ENCODE measurements at regions not wholly inside any gene's neighbourhood (a gene's known extent, or its start where the extent isn't known, plus 50 kb on each side); places are given as distances from the start of the nearest gene placed in this dataset.
"Not testable (repeated sequence)": the region's sequence is repeated elsewhere in the genome, so short reads cannot be mapped to it uniquely, and the experiment has no call there.

DNA sequence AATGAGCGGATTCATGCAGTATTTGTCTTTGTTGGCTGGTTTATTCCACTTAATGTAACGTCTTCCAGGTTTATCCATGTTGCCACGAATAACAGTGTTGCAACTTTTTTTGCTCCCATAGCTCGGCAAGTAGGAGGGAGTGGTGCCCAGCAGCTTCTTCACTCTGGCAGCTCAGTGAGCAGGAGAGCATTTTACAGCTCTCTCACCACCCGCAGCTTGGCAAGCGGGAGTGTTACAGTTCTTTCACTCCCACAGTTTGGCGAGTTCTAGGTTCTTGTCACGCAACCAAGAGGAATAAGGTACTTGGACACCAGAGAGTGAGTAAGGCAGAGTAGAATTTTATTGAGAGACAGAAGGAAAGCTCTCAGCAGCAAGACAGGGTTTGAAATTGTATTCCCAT is 935.2 kb downstream of the TBL1XR1 start:
- H3K4me1 ChIP-seq: no peaks in the 10 kb centered on the region
- ATAC-seq: no peak
- FAIRE-seq: no peak
- H3K9me3 ChIP-seq: no peaks in the 10 kb centered on the region
- DNase-seq: no peak
- 74 to 85% methylated on average over 8 of the region's 8 CpGs for WGBS, 2 donors
- H3K27me3 ChIP-seq: no peaks in the 10 kb centered on the region
- H3K4me3 ChIP-seq: no peak overlapping the region
- TF ChIP-seq, protein P1, sequence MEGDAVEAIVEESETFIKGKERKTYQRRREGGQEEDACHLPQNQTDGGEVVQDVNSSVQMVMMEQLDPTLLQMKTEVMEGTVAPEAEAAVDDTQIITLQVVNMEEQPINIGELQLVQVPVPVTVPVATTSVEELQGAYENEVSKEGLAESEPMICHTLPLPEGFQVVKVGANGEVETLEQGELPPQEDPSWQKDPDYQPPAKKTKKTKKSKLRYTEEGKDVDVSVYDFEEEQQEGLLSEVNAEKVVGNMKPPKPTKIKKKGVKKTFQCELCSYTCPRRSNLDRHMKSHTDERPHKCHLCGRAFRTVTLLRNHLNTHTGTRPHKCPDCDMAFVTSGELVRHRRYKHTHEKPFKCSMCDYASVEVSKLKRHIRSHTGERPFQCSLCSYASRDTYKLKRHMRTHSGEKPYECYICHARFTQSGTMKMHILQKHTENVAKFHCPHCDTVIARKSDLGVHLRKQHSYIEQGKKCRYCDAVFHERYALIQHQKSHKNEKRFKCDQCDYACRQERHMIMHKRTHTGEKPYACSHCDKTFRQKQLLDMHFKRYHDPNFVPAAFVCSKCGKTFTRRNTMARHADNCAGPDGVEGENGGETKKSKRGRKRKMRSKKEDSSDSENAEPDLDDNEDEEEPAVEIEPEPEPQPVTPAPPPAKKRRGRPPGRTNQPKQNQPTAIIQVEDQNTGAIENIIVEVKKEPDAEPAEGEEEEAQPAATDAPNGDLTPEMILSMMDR (IDR thresholded peaks at IDR 0.05): no peak
- no peaks in the 10 kb centered on the region for H3K36me3 ChIP-seq
- H3K27ac ChIP-seq: no peak overlapping the region
- intact Hi-C loops (cut with DNase I): no loop called here

DNA sequence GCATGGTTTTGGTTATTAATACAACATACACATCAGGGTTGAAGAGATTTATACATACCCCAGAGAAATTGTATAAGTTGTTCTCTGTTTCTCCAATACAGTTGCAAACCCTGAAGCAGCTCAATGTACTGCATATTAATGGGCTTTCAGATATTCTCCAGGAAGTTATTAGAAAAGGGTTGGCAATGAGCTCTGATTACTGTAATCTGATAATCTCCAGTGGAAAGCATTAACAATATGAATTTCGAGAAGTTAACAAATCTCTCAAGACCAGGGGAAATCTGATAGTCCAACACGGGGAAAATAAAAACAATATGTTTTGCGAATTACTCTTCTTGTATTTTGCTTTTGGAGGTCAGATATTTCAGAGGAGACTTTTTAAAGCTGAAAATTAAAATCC is 950.1 kb downstream of the TBL1XR1 start:
- intact Hi-C loops (cut with DNase I): no loop called here
- 61 to 81% methylated on average over 3 of the region's 3 CpGs for WGBS, 2 donors
- H3K9me3 ChIP-seq: no peaks in the 10 kb centered on the region
- no peaks in the 10 kb centered on the region for H3K4me1 ChIP-seq
- TF ChIP-seq, protein P1 (IDR thresholded peaks at IDR 0.05): no peak
- no peak overlapping the region for H3K4me3 ChIP-seq
- ATAC-seq: no peak
- no peak for DNase-seq
- no peak overlapping the region for H3K27ac ChIP-seq
- no peaks in the 10 kb centered on the region for H3K36me3 ChIP-seq
- FAIRE-seq: no peak
- no peaks in the 10 kb centered on the region for H3K27me3 ChIP-seq

DNA sequence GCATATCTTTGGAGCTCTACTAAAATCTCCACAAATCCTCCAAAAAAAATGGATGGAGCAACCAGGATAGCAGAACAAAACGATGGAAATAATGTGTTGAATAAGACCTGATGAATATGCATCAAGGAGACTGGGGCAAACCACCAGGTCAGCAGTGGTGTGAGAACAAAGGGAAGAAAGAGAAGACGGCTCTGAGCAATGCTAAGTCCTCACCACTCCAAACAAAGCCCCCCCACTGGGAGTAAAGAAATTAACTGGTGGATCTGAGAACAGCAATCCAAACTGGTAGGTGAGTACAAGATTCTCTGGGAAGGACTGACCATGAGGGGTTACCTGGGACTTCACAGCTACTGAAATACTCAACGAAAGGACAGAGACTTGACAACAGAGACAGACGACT is 977.3 kb downstream of the TBL1XR1 start:
- H3K4me1 ChIP-seq: no peaks in the 10 kb centered on the region
- no peak overlapping the region for H3K4me3 ChIP-seq
- H3K36me3 ChIP-seq: no peaks in the 10 kb centered on the region
- no peaks in the 10 kb centered on the region for H3K27me3 ChIP-seq
- no peak for DNase-seq
- H3K27ac ChIP-seq: no peak overlapping the region
- H3K9me3 ChIP-seq: no peaks in the 10 kb centered on the region
- intact Hi-C loops (cut with DNase I): no loop called here
- TF ChIP-seq, protein P1 (IDR thresholded peaks at IDR 0.05): no peak
- 46 to 63% methylated on average over 4 of the region's 4 CpGs for WGBS, 2 donors
- no peak for FAIRE-seq
- no peak for ATAC-seq

DNA sequence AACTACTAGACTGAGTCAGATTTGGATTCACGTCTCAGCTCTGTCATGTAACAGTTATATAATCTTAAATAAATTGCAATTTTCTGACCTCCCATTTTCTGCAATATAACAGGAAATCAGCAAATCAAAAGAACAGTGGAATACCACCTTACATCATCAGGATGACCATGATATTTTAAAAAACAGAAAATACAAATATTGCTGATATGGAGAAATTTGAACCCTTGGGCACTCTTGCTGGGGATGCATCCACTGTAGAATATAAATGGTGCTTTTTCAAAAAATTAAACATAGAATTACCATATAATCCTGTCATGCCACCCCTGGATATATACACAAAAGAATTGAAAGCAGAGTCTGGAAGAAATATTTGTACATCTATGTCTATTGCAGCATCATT is 982.5 kb downstream of the TBL1XR1 start:
- intact Hi-C loops (cut with DNase I): no loop called here
- DNase-seq (no peak), ATAC-seq (no peak), FAIRE-seq (no peak)
- WGBS, 2 donors: 61 to 75% methylated on average over 1 of the region's 1 CpG
- Histone ChIP-seq H3K27me3 (no peaks in the 10 kb centered on the region), H3K36me3 (no peaks in the 10 kb centered on the region), H3K27ac (no peak overlapping the region), H3K4me3 (no peak overlapping the region), H3K4me1 (no peaks in the 10 kb centered on the region), H3K9me3 (no peaks in the 10 kb centered on the region)
- TF ChIP-seq, protein P1 (IDR thresholded peaks at IDR 0.05): no peak

DNA sequence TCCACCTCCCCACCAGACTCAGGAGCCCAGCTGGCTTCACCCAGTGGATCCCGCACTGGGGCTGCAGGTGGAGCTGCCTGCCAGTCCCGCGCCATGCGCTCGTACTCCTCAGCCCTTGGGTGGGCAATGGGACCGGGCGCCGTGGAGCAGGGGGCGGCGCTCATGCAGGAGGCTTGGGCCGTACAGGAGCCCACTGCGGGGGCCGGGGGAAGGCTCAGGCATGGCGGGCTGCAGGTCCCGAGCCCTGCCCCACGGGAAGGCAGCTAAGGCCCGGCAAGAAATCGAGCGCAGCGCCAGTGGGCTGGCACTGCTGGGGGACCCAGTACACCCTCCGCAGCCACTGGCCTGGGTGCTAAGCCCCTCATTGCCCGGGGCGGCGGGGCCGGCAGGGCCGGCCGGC is 984.0 kb downstream of the TBL1XR1 start:
- ATAC-seq; FAIRE-seq; H3K36me3 ChIP-seq; H3K4me1 ChIP-seq; H3K9me3 ChIP-seq; H3K27ac ChIP-seq; H3K27me3 ChIP-seq; H3K4me3 ChIP-seq; intact Hi-C loops (cut with DNase I): not testable (repeated sequence)
- DNase-seq: peak in 3 of 6 donors; percentile 13 to 57 (median 44)
- 90 to 97% methylated on average over 17 to 27 of the region's 27 CpGs for WGBS, 2 donors

DNA sequence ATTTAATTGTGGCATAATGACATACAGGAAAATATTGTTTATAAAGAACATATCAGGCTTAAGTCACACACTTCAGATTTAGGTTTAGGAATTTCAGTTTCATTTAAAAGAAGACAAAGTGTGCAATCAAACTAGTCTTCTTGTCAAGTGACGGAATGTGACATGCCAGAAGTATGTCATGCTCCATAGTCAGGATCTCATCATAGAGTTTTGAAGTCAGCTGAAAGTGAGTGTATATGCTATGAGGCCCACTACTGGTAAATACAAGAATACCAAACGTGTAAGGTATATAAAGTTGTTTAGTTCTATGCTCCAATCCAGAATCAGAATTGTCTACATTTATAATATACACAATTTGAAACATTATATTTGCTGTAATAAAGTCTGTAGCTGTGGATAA is 988.4 kb downstream of the TBL1XR1 start:
- TF ChIP-seq, protein P1 (IDR thresholded peaks at IDR 0.05): no peak
- 67 to 69% methylated on average over 2 of the region's 2 CpGs for WGBS, 2 donors
- no peaks in the 10 kb centered on the region for H3K36me3 ChIP-seq
- H3K4me3 ChIP-seq: no peak overlapping the region
- intact Hi-C loops (cut with DNase I): no loop called here
- H3K27ac ChIP-seq: no peak overlapping the region
- ATAC-seq: no peak
- no peaks in the 10 kb centered on the region for H3K27me3 ChIP-seq
- no peaks in the 10 kb centered on the region for H3K4me1 ChIP-seq
- no peak for FAIRE-seq
- no peak for DNase-seq
- H3K9me3 ChIP-seq: no peaks in the 10 kb centered on the region
